Umbilical cord (tissue), 1 donor: ENCODE measurements at regions not wholly inside any gene's neighbourhood (a gene's known extent, or its start where the extent isn't known, plus 50 kb on each side); places are given as distances from the start of the nearest gene placed in this dataset.
"Not testable (repeated sequence)": the region's sequence is repeated elsewhere in the genome, so short reads cannot be mapped to it uniquely, and the experiment has no call there.

Source experiments
- DNase-seq: peaks from one replicate; pipeline ENCODE4 v3.0.0-alpha.2; 2015; ENCODE audit warnings: low spot score

DNA sequence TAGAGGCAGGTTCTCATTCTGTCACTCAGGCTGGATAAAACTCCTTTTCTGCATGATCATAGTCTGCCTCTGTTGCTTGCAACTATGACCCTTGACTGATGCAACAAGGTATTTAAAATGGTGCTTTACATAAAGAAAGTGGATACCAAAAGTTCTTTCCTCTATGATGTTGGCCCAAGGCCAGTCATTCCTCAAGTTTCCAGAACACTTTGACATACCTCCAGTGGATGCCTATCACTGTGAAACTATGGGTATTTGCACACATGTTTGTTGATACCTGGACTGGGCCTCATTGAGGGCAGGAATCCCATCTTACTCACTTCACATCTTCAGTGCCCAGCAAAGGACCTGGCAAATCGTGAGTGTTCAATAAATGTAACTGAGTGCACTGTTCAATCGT is 159.0 kb upstream of the ZC3H12C start:
- DNase-seq, result no peak

- no peak for DNase-seq
Measured at GRCh38 chr11:109936661-109937180, 156.5 kb upstream of the ZC3H12C start.

GRCh38 chr11:109937968-109938367 is 155.2 kb upstream of the ZC3H12C start:
- no peak for DNase-seq

- DNase-seq, result peak; percentile 79
Measured at GRCh38 chr11:109939166-109939810, 153.9 kb upstream of the ZC3H12C start.

DNA sequence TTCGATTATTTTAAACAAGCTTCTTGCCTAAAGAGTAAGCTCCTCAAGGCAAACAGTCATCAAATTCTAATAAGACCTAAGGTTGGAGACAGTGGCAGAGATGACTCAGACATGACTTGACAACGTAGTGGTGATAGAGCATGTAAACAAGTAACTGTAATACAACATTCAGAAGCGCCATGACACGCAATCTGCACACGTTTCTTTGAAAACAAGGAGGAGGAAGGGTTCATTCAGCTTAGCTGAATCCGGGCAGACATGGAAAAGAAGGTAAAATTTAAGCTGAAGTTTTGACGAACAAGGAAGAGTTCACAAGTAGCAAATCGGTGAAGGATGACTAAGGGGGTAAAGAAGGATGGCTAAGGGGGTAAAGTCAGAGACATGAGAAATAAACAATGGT is 152.4 kb upstream of the ZC3H12C start:
- no peak for DNase-seq

GRCh38 chr11:109945626-109946321 is 147.4 kb upstream of the ZC3H12C start:
- DNase-seq, result no peak

DNA sequence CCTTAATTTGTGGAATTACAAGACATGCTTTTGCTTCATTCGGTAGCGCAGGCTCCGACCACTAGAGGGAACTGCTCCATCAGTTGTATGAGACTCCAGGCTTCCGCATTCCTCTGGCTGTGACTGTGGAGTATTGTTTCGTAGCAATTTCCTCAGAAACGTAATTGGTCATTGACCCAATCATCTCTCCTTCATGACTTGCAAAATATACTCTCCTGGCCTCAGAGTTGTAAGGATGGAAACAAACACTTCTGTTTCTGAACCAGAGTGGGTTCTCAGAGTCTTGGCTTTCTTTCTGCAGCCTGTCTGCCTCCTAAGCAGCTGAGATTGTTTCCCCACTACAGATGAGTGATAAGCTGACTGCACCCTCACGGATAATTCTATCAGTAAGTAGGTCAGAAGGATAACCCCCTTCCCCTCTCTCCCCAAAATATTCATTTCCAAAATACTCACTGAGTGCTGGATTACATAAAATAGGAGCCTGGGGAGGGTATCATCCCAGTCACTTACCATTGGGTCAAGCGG is 146.8 kb upstream of the ZC3H12C start:
- DNase-seq, result peak; percentile 94

GRCh38 chr11:109954534-109954933 is 138.7 kb upstream of the ZC3H12C start:
- DNase-seq, result no peak

- no peak for DNase-seq
Measured at GRCh38 chr11:109956124-109956793, 136.9 kb upstream of the ZC3H12C start.

GRCh38 chr11:109957000-109957399 is 136.2 kb upstream of the ZC3H12C start:
- DNase-seq, result no peak

DNA sequence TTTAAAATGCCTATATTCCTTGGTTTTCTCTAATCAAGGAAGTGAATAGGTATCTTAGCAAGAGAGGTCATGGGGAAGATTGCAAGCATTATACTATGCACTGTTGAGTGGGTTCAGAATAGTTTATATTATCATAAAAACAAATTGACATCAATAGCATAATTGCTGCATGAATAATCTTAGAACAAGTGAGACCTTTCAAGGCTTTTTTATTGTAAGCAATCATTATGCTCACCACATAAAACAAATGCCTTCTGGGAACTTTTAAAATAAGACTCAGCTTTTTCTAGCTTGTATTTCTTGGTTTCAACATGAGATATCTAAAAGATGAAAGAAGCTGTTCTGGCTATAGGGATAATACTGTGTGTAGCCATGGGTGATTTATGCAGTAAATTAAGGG is 135.6 kb upstream of the ZC3H12C start:
- no peak for DNase-seq

- peak; percentile 19 for DNase-seq
Measured at GRCh38 chr11:109958131-109958820, 134.9 kb upstream of the ZC3H12C start.

- DNase-seq, result no peak
Measured at GRCh38 chr11:109958821-109959166, 134.4 kb upstream of the ZC3H12C start.

GRCh38 chr11:109960831-109961230 is 132.4 kb upstream of the ZC3H12C start:
- peak; percentile 74 for DNase-seq

- DNase-seq, result no peak
Measured at GRCh38 chr11:109961261-109961660, 131.9 kb upstream of the ZC3H12C start.

- DNase-seq, result no peak
Measured at GRCh38 chr11:109963101-109963500, 130.1 kb upstream of the ZC3H12C start.

GRCh38 chr11:109964487-109964886 is 128.7 kb upstream of the ZC3H12C start:
- no peak for DNase-seq

DNA sequence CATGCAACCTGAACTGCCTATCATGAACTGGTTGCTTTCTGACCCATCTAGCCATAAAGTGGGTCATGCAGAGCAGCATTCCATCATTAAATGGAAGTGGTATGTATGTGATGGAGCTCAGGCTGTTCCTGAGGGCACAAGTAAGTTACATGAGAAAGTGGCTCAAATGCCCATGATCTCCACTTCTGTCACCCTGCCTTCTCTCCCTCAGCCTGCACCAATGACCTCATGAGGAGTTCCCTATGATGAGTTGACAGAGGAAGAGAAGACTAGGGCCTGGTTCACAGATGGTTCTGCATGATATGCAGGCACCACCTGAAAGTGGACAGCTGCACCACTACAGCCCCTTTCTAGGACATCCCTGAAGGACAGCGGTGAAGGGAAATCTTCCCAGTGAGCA is 127.7 kb upstream of the ZC3H12C start:
- not testable (repeated sequence) for DNase-seq

DNA sequence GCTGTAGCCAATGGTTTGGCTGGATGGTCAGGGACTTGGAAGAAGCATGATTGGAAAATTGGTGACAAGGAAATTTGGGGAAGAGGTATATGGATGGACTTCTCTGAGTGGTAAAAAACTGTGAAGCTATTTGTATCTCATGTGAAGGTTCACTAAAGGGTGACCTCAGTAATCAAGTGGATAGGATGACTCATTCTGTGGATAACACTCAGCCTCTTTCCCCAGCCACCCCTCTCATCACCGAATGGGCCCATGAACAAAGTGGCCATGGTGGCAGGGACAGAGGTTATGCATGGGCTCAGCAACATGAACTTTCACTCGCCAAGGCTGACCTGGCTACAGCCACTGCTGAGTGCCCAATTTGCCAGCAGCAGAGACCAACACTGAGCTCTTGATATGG is 127.3 kb upstream of the ZC3H12C start:
- not testable (repeated sequence) for DNase-seq

DNA sequence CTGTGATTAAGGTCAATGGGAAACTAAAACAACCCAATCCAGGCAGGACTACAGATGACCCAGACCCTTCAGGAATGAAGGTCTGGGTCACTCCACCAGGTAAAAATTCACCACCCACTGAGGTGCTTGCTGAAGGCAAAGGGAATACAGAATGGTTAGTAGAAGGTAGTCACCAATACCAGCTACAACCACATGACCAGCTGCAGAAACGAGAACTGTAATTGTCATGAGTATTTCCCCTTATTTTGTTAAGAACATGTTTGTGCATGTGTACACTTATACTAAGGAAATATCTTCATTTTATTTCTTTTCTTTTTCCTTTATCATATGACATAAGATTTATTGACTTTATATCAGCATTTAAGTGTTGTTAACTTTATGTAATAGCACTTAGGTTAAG is 126.1 kb upstream of the ZC3H12C start:
- not testable (repeated sequence) for DNase-seq

- no peak for DNase-seq
Measured at GRCh38 chr11:109968299-109968698, 124.9 kb upstream of the ZC3H12C start.

- no peak for DNase-seq
Measured at GRCh38 chr11:109968781-109969180, 124.4 kb upstream of the ZC3H12C start.
